ENCODE measurements at regions not wholly inside any gene's neighbourhood (a gene's known extent, or its start where the extent isn't known, plus 50 kb on each side); places are given as distances from the start of the nearest gene placed in this dataset.

DNA sequence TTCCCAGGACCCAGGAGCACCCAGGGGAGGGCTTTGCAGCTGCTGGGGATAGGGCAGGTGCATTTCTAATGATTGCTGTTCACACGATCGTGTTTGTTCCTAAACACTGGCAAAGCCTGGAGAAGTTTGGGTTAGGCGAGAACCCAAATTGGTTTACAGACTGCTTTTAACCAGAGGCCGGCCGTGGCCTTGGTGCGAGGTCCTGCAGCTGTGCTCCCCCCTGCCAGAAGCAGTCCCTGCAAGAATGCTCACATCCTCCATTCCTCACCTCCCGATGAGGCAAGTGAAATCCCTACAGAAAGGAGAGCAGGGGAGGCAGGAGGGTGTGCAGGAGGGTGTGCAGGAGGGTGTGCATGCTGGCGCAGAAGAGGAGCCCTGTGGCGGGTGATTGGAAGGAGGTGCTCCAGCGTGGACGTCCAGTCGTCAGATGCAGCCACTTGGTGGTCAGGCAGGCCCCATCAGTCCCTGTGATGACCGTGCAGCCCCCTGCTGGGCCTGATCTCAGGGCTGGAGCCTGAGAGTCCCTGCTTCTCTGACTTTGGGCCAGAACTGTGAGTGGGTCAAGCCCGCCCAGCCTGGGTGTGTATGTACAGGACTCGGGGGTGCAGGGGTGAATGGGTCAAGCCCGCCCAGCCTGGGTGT is 55.7 kb upstream of the FRMD1 start:
- Histone ChIP-seq H4K91ac (ENCODE audit: insufficient read depth, low read depth, low read length) (no peak overlapping the region), H4K20me1 (ENCODE audit: insufficient read depth, low read length) (no peaks in the 10 kb centered on the region), H2AK9ac (replicated peaks; ENCODE audit: low read depth, low read length, poor library complexity) (no peak overlapping the region), H3K23ac (ENCODE audit: low read depth, low read length) (no peak overlapping the region), H2BK5ac (ENCODE audit: low read depth, low read length, poor library complexity, severe bottlenecking) (no peak overlapping the region), H3K4ac (ENCODE audit: low read depth, low read length) (no peak overlapping the region), H3K79me1 (ENCODE audit: low read depth in 1 of 2, low read length in 2 of 2) (no peaks in the 10 kb centered on the region), H3K36me3 (ENCODE audit: control insufficient read depth, insufficient read depth, low read length) (no peaks in the 10 kb centered on the region), H2AFZ (replicated peaks; ENCODE audit: low read length, poor library complexity) (no peak overlapping the region), H3K56ac (ENCODE audit: extremely low read depth, insufficient read depth, low read length) (no peak overlapping the region), H3K9me3 (ENCODE audit: control insufficient read depth, insufficient read depth, low read length) (no peaks in the 10 kb centered on the region), H2BK120ac (ENCODE audit: low read depth, low read length) (no peak overlapping the region), H2AK5ac (ENCODE audit: low read depth, low read length) (no peak overlapping the region), H4K8ac (ENCODE audit: low read depth in 2 of 2, low read length in 2 of 2) (no peak overlapping the region), H3K4me2 (ENCODE audit: low read depth, low read length) (no peak overlapping the region), H2BK20ac (ENCODE audit: low read depth, low read length) (no peak overlapping the region), H3K4me1 (ENCODE audit: control insufficient read depth, insufficient read depth, low read length) (peaks cover 2% of the 10 kb centered on the region; the same call in 1 of the 2 replicates), H3K9ac (ENCODE audit: low read depth, low read length) (no peak overlapping the region), H2BK15ac (ENCODE audit: low read depth, low read length) (no peak overlapping the region), H3K27me3 (ENCODE audit: control insufficient read depth, insufficient read depth, low read length) (peaks cover 1% of the 10 kb centered on the region; the same call in 1 of the 2 replicates), H3K18ac (ENCODE audit: low read depth, low read length) (no peak overlapping the region), H3K4me3 (ENCODE audit: insufficient read depth, low read depth, low read length) (no peak overlapping the region), H3K14ac (replicated peaks; ENCODE audit: low read depth, low read length) (no peak overlapping the region), H4K5ac (ENCODE audit: low read depth, low read length) (no peak overlapping the region), H3K9me1 (ENCODE audit: insufficient read depth, low read length) (no peaks in the 10 kb centered on the region), H3K27ac (ENCODE audit: insufficient read depth, low read length) (no peak overlapping the region)
- in situ Hi-C loops (cut with MboI; ENCODE audit: low sequenced_read_pairs): no loop called here
- no TSS peak for BruUV-seq (replicated peaks)
- no peak for DNase-seq
- ChIA-PET CTCF (no interaction called here), POLR2A (ENCODE audit: unreplicated experiment) (no interaction called here)
- 85% methylated on average over 6 of the region's 16 CpGs; no CpG with 5 or more reads in 1 of the 2 experiments for WGBS, 2 experiments (ENCODE audit: extremely low coverage in 2 of 2, insufficient read length in 1 of 2)
- dilution Hi-C loops (cut with HindIII; ENCODE audit: low sequenced_read_pairs, unreplicated experiment): no loop called here
- no peak for ATAC-seq (ENCODE audit: low read depth)
- no peak for TF ChIP-seq BHLHE40 (IDR thresholded peaks at IDR 0.05; ENCODE audit: low read depth, low read length)
- TF ChIP-seq CEBPB (IDR thresholded peaks at IDR 0.05; ENCODE audit: low read depth, low read length): no peak
- TF ChIP-seq, protein P1, sequence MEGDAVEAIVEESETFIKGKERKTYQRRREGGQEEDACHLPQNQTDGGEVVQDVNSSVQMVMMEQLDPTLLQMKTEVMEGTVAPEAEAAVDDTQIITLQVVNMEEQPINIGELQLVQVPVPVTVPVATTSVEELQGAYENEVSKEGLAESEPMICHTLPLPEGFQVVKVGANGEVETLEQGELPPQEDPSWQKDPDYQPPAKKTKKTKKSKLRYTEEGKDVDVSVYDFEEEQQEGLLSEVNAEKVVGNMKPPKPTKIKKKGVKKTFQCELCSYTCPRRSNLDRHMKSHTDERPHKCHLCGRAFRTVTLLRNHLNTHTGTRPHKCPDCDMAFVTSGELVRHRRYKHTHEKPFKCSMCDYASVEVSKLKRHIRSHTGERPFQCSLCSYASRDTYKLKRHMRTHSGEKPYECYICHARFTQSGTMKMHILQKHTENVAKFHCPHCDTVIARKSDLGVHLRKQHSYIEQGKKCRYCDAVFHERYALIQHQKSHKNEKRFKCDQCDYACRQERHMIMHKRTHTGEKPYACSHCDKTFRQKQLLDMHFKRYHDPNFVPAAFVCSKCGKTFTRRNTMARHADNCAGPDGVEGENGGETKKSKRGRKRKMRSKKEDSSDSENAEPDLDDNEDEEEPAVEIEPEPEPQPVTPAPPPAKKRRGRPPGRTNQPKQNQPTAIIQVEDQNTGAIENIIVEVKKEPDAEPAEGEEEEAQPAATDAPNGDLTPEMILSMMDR (conservative IDR thresholded peaks at IDR 0.05; ENCODE audit: low read depth, low read length): no peak
- TF ChIP-seq MAZ (IDR thresholded peaks at IDR 0.05; ENCODE audit: borderline replicate concordance, low read depth, low read length): no peak
- TF ChIP-seq RCOR1 (IDR thresholded peaks at IDR 0.05; ENCODE audit: insufficient replicate concordance, low read length): no peak
- TF ChIP-seq MAFK (IDR thresholded peaks at IDR 0.05; ENCODE audit: low read depth, low read length): no peak
- no peak for TF ChIP-seq NFE2L2 (IDR thresholded peaks at IDR 0.05; ENCODE audit: low read depth, low read length)
- no peak for TF ChIP-seq POLR2A (IDR thresholded peaks at IDR 0.05; ENCODE audit: low read depth, low read length)
- no peak for TF ChIP-seq CHD1 (IDR thresholded peaks at IDR 0.05; ENCODE audit: low read depth, low read length)
- TF ChIP-seq SMC3 (IDR thresholded peaks at IDR 0.05; ENCODE audit: low read depth, low read length): no peak
- intact Hi-C loops (cut with micrococcal nuclease): no loop called here

Data from IMR-90 (cell line).